K562 (cell line): ENCODE measurements at regions not wholly inside any gene's neighbourhood (a gene's known extent, or its start where the extent isn't known, plus 50 kb on each side); places are given as distances from the start of the nearest gene placed in this dataset.
A peak's percentile ranks its signal among the peaks of the same experiment; 100 is the strongest.

Experiments used
- ATAC-seq: fragments of 200-7000 bp; cut with Tn5 transposase; 3 replicates; pipeline ENCODE4 v1.9.1; 2020; ENCODE audit warnings: moderate library complexity
- BruUV-seq: library from RNA; stranded (reverse); fragments of 400-500 nt; replicated peaks from 2 replicates; lab custom pipeline; 2021; lab: Mats Ljungman, UMichigan
- CTCF ChIA-PET: fragments of 300-600 bp; formaldehyde crosslinking; extraction: SDS; loops from one replicate; lab custom pipeline; 2021; ENCODE audit warnings: low intra/inter-chr PET ratio; lab: Yijun Ruan, JAX
- POLR2A ChIA-PET: fragments of 300-600, 350-650 bp; sonication (Branson Sonifier 250); formaldehyde crosslinking; extraction: SDS; loops from one replicate; lab custom pipeline; 2021; ENCODE audit warnings: antibody characterized with exemption, inconsistent platforms; lab: Yijun Ruan, JAX
- DNase-seq, 4 experiments: peaks; one replicate each; pipeline versions ENCODE4 v3.0.0 to v3.0.0-alpha.2; 2011 to 2018; ENCODE audit warnings: low spot score in 3 of 4, mixed read lengths in 3 of 4; ENCODE audit errors: extremely low read depth in 1 of 4
- FAIRE-seq: peaks from 2 replicates; lab custom pipeline; 2011; peaks lifted over from hg19 to GRCh38; lab: Jason Lieb, UNC
- H2AFZ ChIP-seq: 2 replicates; pipeline ENCODE4 v1.6.0; 2011; ENCODE audit warnings: low read depth, low read length, control low read depth, inconsistent platforms
- H3K27ac ChIP-seq: fragments of 200-600 bp; 3 replicates; pipeline ENCODE4 v1.8.0; 2011; ENCODE audit warnings: low read depth, mild to moderate bottlenecking, control low read depth, inconsistent platforms, low read length, moderate library complexity, mixed read lengths; ENCODE audit errors: extremely low read depth
- H3K27me3 ChIP-seq, 2 experiments: fragments of 300-600 bp in 1 of 2; 2 replicates in 1 of 2; 3 replicates in 1 of 2; pipeline versions ENCODE4 v1.6.0 to v1.8.0; 2011; ENCODE audit warnings: inconsistent platforms in 2 of 2, low read length in 2 of 2, mild to moderate bottlenecking in 1 of 2, mixed read lengths in 1 of 2, moderate library complexity in 1 of 2; ENCODE audit not compliant: control insufficient read depth in 2 of 2, insufficient read depth in 2 of 2
- H3K36me3 ChIP-seq: fragments of 300-600 bp; 3 replicates; pipeline ENCODE4 v1.8.0; 2011; ENCODE audit warnings: mild to moderate bottlenecking, low read length, inconsistent platforms; ENCODE audit not compliant: control insufficient read depth, insufficient read depth
- H3K4me1 ChIP-seq, 2 experiments: fragments of 200-600 bp in 1 of 2; replicated peaks in 1 of 2; 2 replicates in 1 of 2; 3 replicates in 1 of 2; pipeline versions ENCODE4 v1.5.1 to v1.8.0; 2011; ENCODE audit warnings: inconsistent platforms in 2 of 2, low read length in 2 of 2, mild to moderate bottlenecking in 1 of 2, mixed read lengths in 1 of 2, moderate library complexity in 1 of 2; ENCODE audit not compliant: control insufficient read depth in 2 of 2, insufficient read depth in 2 of 2
- H3K4me2 ChIP-seq: 2 replicates; pipeline ENCODE4 v1.6.1; 2011; ENCODE audit warnings: low read length, control low read depth, inconsistent platforms, mixed read lengths; ENCODE audit not compliant: insufficient read depth
- H3K4me3 ChIP-seq: fragments of 200-600 bp; sonication (generic), shearing (Covaris generic); 2 replicates; pipeline ENCODE4 v1.5.1; 2016; ENCODE audit warnings: control low read depth, inconsistent platforms
- H3K79me2 ChIP-seq: fragments of 200-600 bp; 3 replicates; pipeline ENCODE4 v1.8.0; 2011; ENCODE audit warnings: low read length, inconsistent platforms; ENCODE audit not compliant: control insufficient read depth, insufficient read depth
- H3K9ac ChIP-seq, 2 experiments: 2 replicates each; pipeline versions ENCODE4 v1.6.0 to v1.6.1; 2011; ENCODE audit warnings: low read depth in 2 of 2, low read length in 2 of 2, control low read depth in 1 of 2, inconsistent platforms in 1 of 2, mild to moderate bottlenecking in 1 of 2, mixed read lengths in 1 of 2; ENCODE audit not compliant: insufficient read depth in 1 of 2
- H3K9me1 ChIP-seq: one replicate; pipeline ENCODE4 v1.6.0; 2011; ENCODE audit warnings: inconsistent platforms, mild to moderate bottlenecking, low read length, moderate library complexity; ENCODE audit not compliant: control insufficient read depth, insufficient read depth
- H3K9me3 ChIP-seq: replicated peaks from 2 replicates; pipeline ENCODE4 v1.5.1; 2011; ENCODE audit warnings: low read depth, low read length, inconsistent platforms; ENCODE audit not compliant: control insufficient read depth, insufficient read depth
- H4K20me1 ChIP-seq: replicated peaks from 2 replicates; pipeline ENCODE4 v1.6.1; 2011; ENCODE audit warnings: low read length, inconsistent platforms, mixed read lengths; ENCODE audit not compliant: control insufficient read depth, insufficient read depth
- CTCF ChIP-seq, 3 experiments: IDR thresholded peaks in 2 of 3; conservative IDR thresholded peaks in 1 of 3; 2 replicates each; pipeline ENCODE4 v1.5.1; 2011 to 2012; ENCODE audit warnings: low read length in 3 of 3, mild to moderate bottlenecking in 3 of 3, control low read depth in 2 of 3, improper control_type of control experiment in 1 of 3, inconsistent platforms in 1 of 3, low read depth in 1 of 3, mixed read lengths in 1 of 3, moderate library complexity in 1 of 3; ENCODE audit not compliant: insufficient read depth in 2 of 3
- HDGF ChIP-seq: fragments of 450-650 bp; IDR thresholded peaks from 2 replicates; pipeline ENCODE4 v1.6.1; 2016
- RAD21 ChIP-seq, 2 experiments: fragments of 250-450 bp in 1 of 2; fragments of 450-650 bp in 1 of 2; sonication (Bioruptor Pico) in 1 of 2; formaldehyde crosslinking in 1 of 2; IDR thresholded peaks in 1 of 2; conservative IDR thresholded peaks in 1 of 2; 2 replicates each; pipeline versions ENCODE4 v1.4.0 to v1.8.0; 2020 to 2022; ENCODE audit warnings: mild to moderate bottlenecking in 2 of 2, moderate library complexity in 1 of 2
- ZNF445 ChIP-seq: fragments of 250-450 bp; sonication (Bioruptor Pico); IDR thresholded peaks from 2 replicates; pipeline ENCODE4 v1.4.0; 2020; ENCODE audit warnings: low read depth, mild to moderate bottlenecking, moderate library complexity
- WGBS: fragments of 100-300 bp; shearing (Covaris generic); methylation state at CpG from one replicate; pipeline ENCODE4 v1.1.6; 2016; ENCODE audit warnings: low coverage, mixed read lengths; ENCODE audit not compliant: insufficient coverage; ENCODE audit errors: missing lambda C conversion rate; 5-methylcytosine and 5-hydroxymethylcytosine counted together
- in situ Hi-C: fragments of 300-500 bp; cut with MboI; formaldehyde crosslinking; loops from 4 replicates; pipeline ENCODE4 v1.15.0; 2018; ENCODE audit warnings: inconsistent platforms, mixed read lengths
- intact Hi-C: fragments of 100-400 bp; cut with micrococcal nuclease; formaldehyde crosslinking; loops from 2 replicates; pipeline ENCODE4 v1.14.2; 2022

- Histone ChIP-seq H3K27ac (no peak overlapping the region), H3K4me2 (no peak overlapping the region), H3K36me3 (no peaks in the 10 kb centered on the region), H3K4me1 (no peaks in the 10 kb centered on the region; a peak in 1 of 5 replicates), H4K20me1 (no peaks in the 10 kb centered on the region), H3K4me3 (no peak overlapping the region), H3K9me1 (no peaks in the 10 kb centered on the region), H3K9ac (no peak overlapping the region)
- intact Hi-C loops: loop anchor here (2.0 to 10.0 kb wide), 2 partner anchors 84 to 150 kb away; no protein-coding TSS in a partner anchor
- FAIRE-seq: peak; percentile 32
- BruUV-seq: no TSS peak
- DNase-seq: peak in 1 of 4 experiments; percentile 12
- POLR2A ChIA-PET: no interaction called here
- 20% methylated on average over 1 of the region's 1 CpG for WGBS
- ATAC-seq: no peak
- CTCF ChIA-PET: interaction anchor here (0.6 kb wide), 1 partner anchor 107 kb away, joined by 3 read pairs; no protein-coding TSS in a partner anchor
- TF ChIP-seq HDGF (no peak), CTCF (IDR thresholded peaks at IDR 0.05 in 2 of 3, conservative IDR thresholded peaks at IDR 0.05 in 1 of 3; ENCODE audit: insufficient read depth in 2 of 3, low read depth in 1 of 3, low read length in 3 of 3) (peak in 1 of 3 experiments; percentile 29; a peak in 2 of 6 replicates), ZNF445 (CRISPR knock-in tag) (no peak), RAD21 (CRISPR knock-in tag; conservative IDR thresholded peaks at IDR 0.05 in 1 of 2, IDR thresholded peaks at IDR 0.05 in 1 of 2) (peak in 1 of 2 experiments; percentile 44; a peak in 2 of 4 replicates)
- TF ChIP-seq, all 486 proteins: peak for 2
- Histone ChIP-seq H3K27me3 (no peaks in the 10 kb centered on the region), H2AFZ (no peak overlapping the region), H3K79me2 (no peaks in the 10 kb centered on the region), H3K9me3 (no peaks in the 10 kb centered on the region)
- in situ Hi-C loops: no loop called here
These were observed 618.7 kb downstream of the DIAPH3 start for GRCh38 chr13:59545007-59545406.
